ENCODE measurements at regions not wholly inside any gene's neighbourhood (a gene's known extent, or its start where the extent isn't known, plus 50 kb on each side); places are given as distances from the start of the nearest gene placed in this dataset.

- intact Hi-C loops (cut with micrococcal nuclease) = no loop called here
- 100% methylated on average over 1 of the region's 3 CpGs for WGBS (ENCODE audit: insufficient coverage)
- H3K4me3 Mint-ChIP-seq = no peak overlapping the region
These were observed 162.3 kb upstream of the MAOA start for GRCh38 chrX:43493756-43494155.

GRCh38 chrX:43500246-43500645 lies 155.9 kb upstream of the MAOA start:
- peaks cover 5% of the 10 kb centered on the region for H3K4me1 Mint-ChIP-seq
- ChIA-PET CTCF (no interaction called here), POLR2A (no interaction called here)
- intact Hi-C loops (cut with micrococcal nuclease) = no loop called here
- H3K4me1 ChIP-seq (ENCODE audit: control insufficient read depth in 2 of 2, insufficient read depth in 2 of 2, low read length in 2 of 2) = no peaks in the 10 kb centered on the region
- H3K79me2 ChIP-seq (ENCODE audit: control insufficient read depth, insufficient read depth, low read length) = no peaks in the 10 kb centered on the region
- H2AFZ ChIP-seq (ENCODE audit: insufficient read depth, low read depth, low read length, poor library complexity, severe bottlenecking) = no peak overlapping the region
- H3K4me3 ChIP-seq (ENCODE audit: control extremely low read depth in 1 of 5, extremely low read depth in 1 of 5, insufficient read depth in 1 of 5, low read depth in 2 of 5, low read length in 4 of 5) = no peak overlapping the region
- no peak overlapping the region for H3K4me3 Mint-ChIP-seq
- no peaks in the 10 kb centered on the region for H3K36me3 ChIP-seq (replicated peaks in 1 of 2; ENCODE audit: control extremely low read depth in 1 of 2, control insufficient read depth in 1 of 2, extremely low read depth in 1 of 2, insufficient read depth in 2 of 2, low read length in 1 of 2)
- H3K27ac Mint-ChIP-seq = no peak overlapping the region
- no peaks in the 10 kb centered on the region for H3K27me3 ChIP-seq (replicated peaks in 1 of 4; ENCODE audit: control extremely low read depth in 1 of 4, control insufficient read depth in 3 of 4, insufficient read depth in 4 of 4, low read length in 3 of 4)
- H3K9me3 ChIP-seq (ENCODE audit: control extremely low read depth in 1 of 3, control insufficient read depth in 2 of 3, insufficient read depth in 1 of 3, low read length in 2 of 3) = no peaks in the 10 kb centered on the region
- no peak overlapping the region for H3K4me2 ChIP-seq (replicated peaks; ENCODE audit: low read depth, low read length, poor library complexity, severe bottlenecking)
- DNase-seq (no peak), ATAC-seq (ENCODE audit: low read depth) (no peak)
- no peak overlapping the region for H3K27ac ChIP-seq (ENCODE audit: low read length in 2 of 2)
- WGBS (ENCODE audit: insufficient coverage) = no CpG with 5 or more reads among the region's 1 CpG
- H4K20me1 ChIP-seq (ENCODE audit: control insufficient read depth, insufficient read depth, low read length, poor library complexity, severe bottlenecking) = no peaks in the 10 kb centered on the region
- no peaks in the 10 kb centered on the region for H3K27me3 Mint-ChIP-seq
- no peak overlapping the region for H3K9ac ChIP-seq (ENCODE audit: low read length)
- peaks cover 2% of the 10 kb centered on the region for H3K9me3 Mint-ChIP-seq (ENCODE audit: insufficient read depth)
- TF ChIP-seq EZH2 (IDR thresholded peaks at IDR 0.05; ENCODE audit: borderline replicate concordance, insufficient read depth, low read depth, low read length, poor library complexity, severe bottlenecking) (no peak), CTCF (IDR thresholded peaks at IDR 0.05) (no peak)

More at GRCh38 chrX:43493756-43494155, 162.3 kb upstream of the MAOA start:
- CTCF ChIA-PET = no interaction called here
- no peak overlapping the region for H3K27ac ChIP-seq (ENCODE audit: low read length in 2 of 2)
- H3K27ac Mint-ChIP-seq = no peak overlapping the region
- H3K4me3 ChIP-seq (ENCODE audit: control extremely low read depth in 1 of 5, extremely low read depth in 1 of 5, insufficient read depth in 1 of 5, low read depth in 2 of 5, low read length in 4 of 5) = no peak overlapping the region
- no peaks in the 10 kb centered on the region for H3K27me3 ChIP-seq (replicated peaks in 1 of 4; ENCODE audit: control extremely low read depth in 1 of 4, control insufficient read depth in 3 of 4, insufficient read depth in 4 of 4, low read length in 3 of 4)
- H4K20me1 ChIP-seq (ENCODE audit: control insufficient read depth, insufficient read depth, low read length, poor library complexity, severe bottlenecking) = no peaks in the 10 kb centered on the region
- H3K9me3 Mint-ChIP-seq (ENCODE audit: insufficient read depth) = peaks cover 2% of the 10 kb centered on the region
- no peak overlapping the region for H2AFZ ChIP-seq (ENCODE audit: insufficient read depth, low read depth, low read length, poor library complexity, severe bottlenecking)
- no peaks in the 10 kb centered on the region for H3K4me1 ChIP-seq (ENCODE audit: control insufficient read depth in 2 of 2, insufficient read depth in 2 of 2, low read length in 2 of 2)
- H3K36me3 ChIP-seq (replicated peaks in 1 of 2; ENCODE audit: control extremely low read depth in 1 of 2, control insufficient read depth in 1 of 2, extremely low read depth in 1 of 2, insufficient read depth in 2 of 2, low read length in 1 of 2) = no peaks in the 10 kb centered on the region
- H3K4me2 ChIP-seq (replicated peaks; ENCODE audit: low read depth, low read length, poor library complexity, severe bottlenecking) = no peak overlapping the region
- no peak for DNase-seq
- no peaks in the 10 kb centered on the region for H3K9me3 ChIP-seq (ENCODE audit: control extremely low read depth in 1 of 3, control insufficient read depth in 2 of 3, insufficient read depth in 1 of 3, low read length in 2 of 3)
- no peak overlapping the region for H3K9ac ChIP-seq (ENCODE audit: low read length)
- H3K79me2 ChIP-seq (ENCODE audit: control insufficient read depth, insufficient read depth, low read length) = no peaks in the 10 kb centered on the region
- H3K27me3 Mint-ChIP-seq = no peaks in the 10 kb centered on the region
- H3K4me1 Mint-ChIP-seq = no peaks in the 10 kb centered on the region
- TF ChIP-seq EZH2 (IDR thresholded peaks at IDR 0.05; ENCODE audit: borderline replicate concordance, insufficient read depth, low read depth, low read length, poor library complexity, severe bottlenecking) = no peak
- TF ChIP-seq CTCF (IDR thresholded peaks at IDR 0.05) = no peak
- no peak for ATAC-seq (ENCODE audit: low read depth)
- POLR2A ChIA-PET = no interaction called here

All from B cell (primary cell).